Smooth muscle cell (in vitro differentiated cells): ENCODE measurements at regions not wholly inside any gene's neighbourhood (a gene's known extent, or its start where the extent isn't known, plus 50 kb on each side); places are given as distances from the start of the nearest gene placed in this dataset.

Source experiments
- DNase-seq: peaks from one replicate; lab custom pipeline; 2025; ENCODE audit not compliant: unreplicated experiment; lab: John Stamatoyannopoulos, UW
- H2AFZ ChIP-seq: fragments of 200-600 bp; sonication (generic); 2 replicates; pipeline ENCODE4 v1.6.0; 2016; ENCODE audit warnings: antibody characterized with exemption, low read depth, mild to moderate bottlenecking
- H3F3A ChIP-seq: fragments of 200-600 bp; sonication (generic); 2 replicates; pipeline ENCODE4 v1.6.0; 2017; ENCODE audit warnings: antibody characterized with exemption, low read depth
- H3K27ac ChIP-seq: fragments of 200-600 bp; sonication (generic); 2 replicates; pipeline ENCODE4 v1.5.1; 2016; ENCODE audit warnings: low read depth, mild to moderate bottlenecking
- H3K27me3 ChIP-seq: fragments of 200-600 bp; sonication (generic); 2 replicates; pipeline ENCODE4 v1.6.1; 2016; ENCODE audit warnings: low read depth, mild to moderate bottlenecking
- H3K36me3 ChIP-seq: fragments of 200-600 bp; sonication (generic); 2 replicates; pipeline ENCODE4 v1.5.1; 2016; ENCODE audit warnings: low read depth
- H3K4me1 ChIP-seq: fragments of 200-600 bp; sonication (generic); 2 replicates; pipeline ENCODE4 v1.5.1; 2016; ENCODE audit warnings: low read depth
- H3K4me2 ChIP-seq: fragments of 200-600 bp; sonication (generic); 2 replicates; pipeline ENCODE4 v1.6.0; 2016; ENCODE audit warnings: mild to moderate bottlenecking
- H3K4me3 ChIP-seq: fragments of 200-600 bp; sonication (generic); 2 replicates; pipeline ENCODE4 v1.5.1; 2016; ENCODE audit warnings: mild to moderate bottlenecking
- H3K79me2 ChIP-seq: fragments of 200-600 bp; sonication (generic); 2 replicates; pipeline ENCODE4 v1.6.0; 2016; ENCODE audit warnings: low read depth, mild to moderate bottlenecking
- H3K9ac ChIP-seq: fragments of 200-600 bp; sonication (generic); 2 replicates; pipeline ENCODE4 v1.6.0; 2016; ENCODE audit warnings: low read depth
- H3K9me3 ChIP-seq: fragments of 200-600 bp; sonication (generic); replicated peaks from 2 replicates; pipeline ENCODE4 v1.5.1; 2016; ENCODE audit warnings: low read depth
- H4K20me1 ChIP-seq: fragments of 200-600 bp; sonication (generic); 2 replicates; pipeline ENCODE4 v1.6.0; 2016; ENCODE audit warnings: low read depth
- WGBS: methylation state at CpG from one replicate; pipeline ENCODE4 v1.1.7; 2016; ENCODE audit warnings: low lambda C conversion rate; 5-methylcytosine and 5-hydroxymethylcytosine counted together
- TF ChIP-seq, protein P1 (sequence below): fragments of 200-600 bp; sonication (generic); IDR thresholded peaks from 2 replicates; pipeline ENCODE4 v1.5.1; 2017; ENCODE audit warnings: borderline replicate concordance, mild to moderate bottlenecking, antibody characterized with exemption; ENCODE audit not compliant: insufficient read depth, poor library complexity, severe bottlenecking

DNA sequence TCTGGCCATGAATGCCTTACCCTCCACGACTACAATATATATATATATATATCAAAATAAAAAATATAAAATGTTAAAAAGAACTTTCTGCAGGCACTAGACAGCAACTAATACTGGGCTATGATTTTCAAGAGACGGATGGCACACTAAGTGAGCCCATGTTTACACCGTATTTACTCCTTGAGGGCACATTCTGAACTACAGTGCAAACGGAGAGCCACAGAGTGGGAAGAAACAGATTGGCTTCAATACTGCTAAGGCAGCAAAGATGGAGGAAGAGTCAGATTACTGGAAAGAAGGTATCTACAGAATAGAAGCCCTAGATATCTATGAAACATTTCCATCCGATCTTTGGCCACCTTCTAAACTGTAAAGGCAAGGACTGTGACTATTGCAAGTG, 330.3 kb downstream of the HTR1B start:
- 84% methylated on average over 5 of the region's 5 CpGs for WGBS
- TF ChIP-seq, protein P1, sequence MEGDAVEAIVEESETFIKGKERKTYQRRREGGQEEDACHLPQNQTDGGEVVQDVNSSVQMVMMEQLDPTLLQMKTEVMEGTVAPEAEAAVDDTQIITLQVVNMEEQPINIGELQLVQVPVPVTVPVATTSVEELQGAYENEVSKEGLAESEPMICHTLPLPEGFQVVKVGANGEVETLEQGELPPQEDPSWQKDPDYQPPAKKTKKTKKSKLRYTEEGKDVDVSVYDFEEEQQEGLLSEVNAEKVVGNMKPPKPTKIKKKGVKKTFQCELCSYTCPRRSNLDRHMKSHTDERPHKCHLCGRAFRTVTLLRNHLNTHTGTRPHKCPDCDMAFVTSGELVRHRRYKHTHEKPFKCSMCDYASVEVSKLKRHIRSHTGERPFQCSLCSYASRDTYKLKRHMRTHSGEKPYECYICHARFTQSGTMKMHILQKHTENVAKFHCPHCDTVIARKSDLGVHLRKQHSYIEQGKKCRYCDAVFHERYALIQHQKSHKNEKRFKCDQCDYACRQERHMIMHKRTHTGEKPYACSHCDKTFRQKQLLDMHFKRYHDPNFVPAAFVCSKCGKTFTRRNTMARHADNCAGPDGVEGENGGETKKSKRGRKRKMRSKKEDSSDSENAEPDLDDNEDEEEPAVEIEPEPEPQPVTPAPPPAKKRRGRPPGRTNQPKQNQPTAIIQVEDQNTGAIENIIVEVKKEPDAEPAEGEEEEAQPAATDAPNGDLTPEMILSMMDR, result no peak
- Histone ChIP-seq H3K9ac (no peak overlapping the region), H3K36me3 (no peaks in the 10 kb centered on the region), H3K79me2 (no peaks in the 10 kb centered on the region), H2AFZ (no peak overlapping the region), H4K20me1 (no peaks in the 10 kb centered on the region), H3K27me3 (no peaks in the 10 kb centered on the region), H3K4me3 (no peak overlapping the region), H3F3A (no peaks in the 10 kb centered on the region), H3K9me3 (no peaks in the 10 kb centered on the region), H3K4me2 (no peak overlapping the region), H3K27ac (no peak overlapping the region), H3K4me1 (no peaks in the 10 kb centered on the region)
- no peak for DNase-seq

- no peak overlapping the region for H3K9ac ChIP-seq
- WGBS, result 96% methylated on average over 4 of the region's 4 CpGs
- no peak overlapping the region for H3K4me2 ChIP-seq
- H3F3A ChIP-seq, result no peaks in the 10 kb centered on the region
- H4K20me1 ChIP-seq, result no peaks in the 10 kb centered on the region
- no peaks in the 10 kb centered on the region for H3K27me3 ChIP-seq
- H3K36me3 ChIP-seq, result no peaks in the 10 kb centered on the region
- no peaks in the 10 kb centered on the region for H3K79me2 ChIP-seq
- H2AFZ ChIP-seq, result no peak overlapping the region
- H3K27ac ChIP-seq, result no peak overlapping the region
- H3K4me3 ChIP-seq, result no peak overlapping the region
- TF ChIP-seq, protein P1, result no peak
- no peaks in the 10 kb centered on the region for H3K9me3 ChIP-seq
- DNase-seq, result no peak
- H3K4me1 ChIP-seq, result no peaks in the 10 kb centered on the region
These were observed 331.9 kb downstream of the HTR1B start for GRCh38 chr6:77131426-77131825.

DNA sequence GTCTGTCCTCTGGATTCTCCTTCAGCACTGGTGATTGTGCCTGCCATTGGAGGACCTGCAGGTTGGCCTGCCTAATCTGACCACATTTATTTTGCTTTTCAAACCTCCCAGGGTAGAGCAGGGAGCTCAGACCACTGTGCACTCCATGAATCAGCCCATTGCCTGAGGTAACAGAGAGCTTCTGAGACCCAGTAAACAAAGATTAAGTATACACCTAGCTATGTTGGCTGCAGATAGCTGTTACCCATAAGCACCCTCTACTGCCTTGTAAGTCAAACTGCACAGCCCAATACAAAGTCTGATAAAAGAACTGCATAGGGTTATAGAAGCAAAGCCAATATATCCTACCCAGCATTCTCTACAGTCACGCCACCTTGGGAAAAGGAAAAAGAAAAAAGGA, 338.7 kb downstream of the HTR1B start:
- Histone ChIP-seq H3K27ac (no peak overlapping the region), H3K9me3 (no peaks in the 10 kb centered on the region), H3K36me3 (no peaks in the 10 kb centered on the region), H3K4me2 (no peak overlapping the region), H2AFZ (no peak overlapping the region), H4K20me1 (no peaks in the 10 kb centered on the region), H3K27me3 (no peaks in the 10 kb centered on the region), H3K4me3 (no peak overlapping the region), H3K4me1 (no peaks in the 10 kb centered on the region), H3K9ac (no peak overlapping the region), H3F3A (no peaks in the 10 kb centered on the region), H3K79me2 (no peaks in the 10 kb centered on the region)
- TF ChIP-seq, protein P1, result peak; percentile 4
- WGBS, result 93% methylated on average over 1 of the region's 1 CpG
- no peak for DNase-seq

GRCh38 chr6:77123527-77123926, 339.8 kb downstream of the HTR1B start:
- H3K4me1 ChIP-seq, result no peaks in the 10 kb centered on the region
- no peak overlapping the region for H3K9ac ChIP-seq
- H3K9me3 ChIP-seq, result no peaks in the 10 kb centered on the region
- H4K20me1 ChIP-seq, result no peaks in the 10 kb centered on the region
- no peak overlapping the region for H2AFZ ChIP-seq
- TF ChIP-seq, protein P1, result no peak
- H3K4me3 ChIP-seq, result no peak overlapping the region
- WGBS, result 88% methylated on average over 3 of the region's 3 CpGs
- H3F3A ChIP-seq, result no peaks in the 10 kb centered on the region
- no peak for DNase-seq
- no peak overlapping the region for H3K27ac ChIP-seq
- H3K36me3 ChIP-seq, result no peaks in the 10 kb centered on the region
- no peaks in the 10 kb centered on the region for H3K27me3 ChIP-seq
- no peak overlapping the region for H3K4me2 ChIP-seq
- H3K79me2 ChIP-seq, result no peaks in the 10 kb centered on the region
